ENCODE measurements at regions not wholly inside any gene's neighbourhood (a gene's known extent, or its start where the extent isn't known, plus 50 kb on each side); places are given as distances from the start of the nearest gene placed in this dataset.

- Histone ChIP-seq H3K4me3 (ENCODE audit: low read depth, low read length) (no peak overlapping the region), H3K36me3 (ENCODE audit: control insufficient read depth, insufficient read depth, low read length) (no peaks in the 10 kb centered on the region), H3K4me1 (ENCODE audit: control insufficient read depth, insufficient read depth, low read length) (peaks cover 3% of the 10 kb centered on the region), H3K27ac (ENCODE audit: low read depth, low read length) (no peak overlapping the region), H3K9me3 (ENCODE audit: control insufficient read depth, insufficient read depth, low read length) (no peaks in the 10 kb centered on the region), H3K27me3 (ENCODE audit: control insufficient read depth, insufficient read depth, low read length) (no peaks in the 10 kb centered on the region)
- WGBS (ENCODE audit: insufficient coverage), result no CpG with 5 or more reads among the region's 3 CpGs
- no peak for DNase-seq (ENCODE audit: low read depth in 4 of 6, low spot score in 6 of 6)
These were observed 343.5 kb downstream of the AACS start for GRCh38 chr12:125408718-125409117.

GRCh38 chr12:125412506-125412905 lies 347.3 kb downstream of the AACS start:
- no peak for DNase-seq (ENCODE audit: low read depth in 4 of 6, low spot score in 6 of 6)
- no peaks in the 10 kb centered on the region for H3K9me3 ChIP-seq (ENCODE audit: control insufficient read depth, insufficient read depth, low read length)
- WGBS (ENCODE audit: insufficient coverage), result 79% methylated on average over 11 of the region's 11 CpGs
- no peak overlapping the region for H3K4me3 ChIP-seq (ENCODE audit: low read depth, low read length)
- H3K27ac ChIP-seq (ENCODE audit: low read depth, low read length), result no peak overlapping the region
- H3K4me1 ChIP-seq (ENCODE audit: control insufficient read depth, insufficient read depth, low read length), result peaks cover 3% of the 10 kb centered on the region
- H3K36me3 ChIP-seq (ENCODE audit: control insufficient read depth, insufficient read depth, low read length), result no peaks in the 10 kb centered on the region
- H3K27me3 ChIP-seq (ENCODE audit: control insufficient read depth, insufficient read depth, low read length), result no peaks in the 10 kb centered on the region

- no peak overlapping the region for H3K27ac ChIP-seq (ENCODE audit: low read depth, low read length)
- no peak for DNase-seq (ENCODE audit: low read depth in 4 of 6, low spot score in 6 of 6)
- H3K9me3 ChIP-seq (ENCODE audit: control insufficient read depth, insufficient read depth, low read length), result peaks cover 3% of the 10 kb centered on the region
- WGBS (ENCODE audit: insufficient coverage), result 79% methylated on average over 3 of the region's 3 CpGs
- H3K27me3 ChIP-seq (ENCODE audit: control insufficient read depth, insufficient read depth, low read length), result no peaks in the 10 kb centered on the region
- H3K4me1 ChIP-seq (ENCODE audit: control insufficient read depth, insufficient read depth, low read length), result peaks cover under 1% of the 10 kb centered on the region
- no peak overlapping the region for H3K4me3 ChIP-seq (ENCODE audit: low read depth, low read length)
- H3K36me3 ChIP-seq (ENCODE audit: control insufficient read depth, insufficient read depth, low read length), result peaks cover 4% of the 10 kb centered on the region
These were observed 352.2 kb downstream of the AACS start for GRCh38 chr12:125417446-125417845.

- no peak for DNase-seq (ENCODE audit: low read depth in 4 of 6, low spot score in 6 of 6)
- peaks cover 3% of the 10 kb centered on the region for H3K9me3 ChIP-seq (ENCODE audit: control insufficient read depth, insufficient read depth, low read length)
- peaks cover 4% of the 10 kb centered on the region for H3K36me3 ChIP-seq (ENCODE audit: control insufficient read depth, insufficient read depth, low read length)
- H3K27me3 ChIP-seq (ENCODE audit: control insufficient read depth, insufficient read depth, low read length), result no peaks in the 10 kb centered on the region
- no peak overlapping the region for H3K27ac ChIP-seq (ENCODE audit: low read depth, low read length)
- no peak overlapping the region for H3K4me3 ChIP-seq (ENCODE audit: low read depth, low read length)
- WGBS (ENCODE audit: insufficient coverage), result 92% methylated on average over 2 of the region's 7 CpGs
- H3K4me1 ChIP-seq (ENCODE audit: control insufficient read depth, insufficient read depth, low read length), result no peaks in the 10 kb centered on the region
These were observed 353.8 kb downstream of the AACS start for GRCh38 chr12:125418902-125419564.

- no peak overlapping the region for H3K27ac ChIP-seq (ENCODE audit: low read depth, low read length)
- no peak for DNase-seq (ENCODE audit: low read depth in 4 of 6, low spot score in 6 of 6)
- no peaks in the 10 kb centered on the region for H3K27me3 ChIP-seq (ENCODE audit: control insufficient read depth, insufficient read depth, low read length)
- no peak overlapping the region for H3K4me3 ChIP-seq (ENCODE audit: low read depth, low read length)
- peaks cover 6% of the 10 kb centered on the region for H3K9me3 ChIP-seq (ENCODE audit: control insufficient read depth, insufficient read depth, low read length)
- H3K4me1 ChIP-seq (ENCODE audit: control insufficient read depth, insufficient read depth, low read length), result peaks cover 2% of the 10 kb centered on the region
- peaks cover 4% of the 10 kb centered on the region for H3K36me3 ChIP-seq (ENCODE audit: control insufficient read depth, insufficient read depth, low read length)
- no CpG with 5 or more reads among the region's 3 CpGs for WGBS (ENCODE audit: insufficient coverage)
These were observed 359.7 kb downstream of the AACS start for GRCh38 chr12:125424909-125425308.

GRCh38 chr12:125431516-125431915 lies 366.3 kb downstream of the AACS start:
- 80% methylated on average over 5 of the region's 6 CpGs for WGBS (ENCODE audit: insufficient coverage)

GRCh38 chr12:125434131-125434530 lies 368.9 kb downstream of the AACS start:
- H3K4me1 ChIP-seq (ENCODE audit: control insufficient read depth, insufficient read depth, low read length), result peaks cover 11% of the 10 kb centered on the region
- H3K27ac ChIP-seq (ENCODE audit: low read depth, low read length), result no peak overlapping the region
- no peak for DNase-seq (ENCODE audit: low read depth in 4 of 6, low spot score in 6 of 6)
- H3K27me3 ChIP-seq (ENCODE audit: control insufficient read depth, insufficient read depth, low read length), result no peaks in the 10 kb centered on the region
- H3K36me3 ChIP-seq (ENCODE audit: control insufficient read depth, insufficient read depth, low read length), result no peaks in the 10 kb centered on the region
- H3K9me3 ChIP-seq (ENCODE audit: control insufficient read depth, insufficient read depth, low read length), result no peaks in the 10 kb centered on the region
- 100% methylated on average over 8 of the region's 9 CpGs for WGBS (ENCODE audit: insufficient coverage)
- no peak overlapping the region for H3K4me3 ChIP-seq (ENCODE audit: low read depth, low read length)

More at GRCh38 chr12:125431516-125431915, 366.3 kb downstream of the AACS start:
- no peak overlapping the region for H3K4me3 ChIP-seq (ENCODE audit: low read depth, low read length)
- peaks cover 11% of the 10 kb centered on the region for H3K4me1 ChIP-seq (ENCODE audit: control insufficient read depth, insufficient read depth, low read length)
- H3K27me3 ChIP-seq (ENCODE audit: control insufficient read depth, insufficient read depth, low read length), result no peaks in the 10 kb centered on the region
- H3K9me3 ChIP-seq (ENCODE audit: control insufficient read depth, insufficient read depth, low read length), result no peaks in the 10 kb centered on the region
- no peak for DNase-seq (ENCODE audit: low read depth in 4 of 6, low spot score in 6 of 6)
- no peaks in the 10 kb centered on the region for H3K36me3 ChIP-seq (ENCODE audit: control insufficient read depth, insufficient read depth, low read length)
- H3K27ac ChIP-seq (ENCODE audit: low read depth, low read length), result no peak overlapping the region

GRCh38 chr12:125434936-125435443 lies 369.8 kb downstream of the AACS start:
- H3K4me3 ChIP-seq (ENCODE audit: low read depth, low read length), result no peak overlapping the region

GRCh38 chr12:125435871-125436270 lies 370.6 kb downstream of the AACS start:
- 92% methylated on average over 7 of the region's 7 CpGs for WGBS (ENCODE audit: insufficient coverage)
- no peaks in the 10 kb centered on the region for H3K9me3 ChIP-seq (ENCODE audit: control insufficient read depth, insufficient read depth, low read length)
- H3K36me3 ChIP-seq (ENCODE audit: control insufficient read depth, insufficient read depth, low read length), result no peaks in the 10 kb centered on the region
- H3K27me3 ChIP-seq (ENCODE audit: control insufficient read depth, insufficient read depth, low read length), result no peaks in the 10 kb centered on the region
- no peak overlapping the region for H3K4me3 ChIP-seq (ENCODE audit: low read depth, low read length)
- DNase-seq (ENCODE audit: low read depth in 4 of 6, low spot score in 6 of 6), result no peak
- peaks cover 3% of the 10 kb centered on the region for H3K4me1 ChIP-seq (ENCODE audit: control insufficient read depth, insufficient read depth, low read length)
- H3K27ac ChIP-seq (ENCODE audit: low read depth, low read length), result no peak overlapping the region

More at GRCh38 chr12:125434936-125435443, 369.8 kb downstream of the AACS start:
- Histone ChIP-seq H3K9me3 (ENCODE audit: control insufficient read depth, insufficient read depth, low read length) (no peaks in the 10 kb centered on the region), H3K36me3 (ENCODE audit: control insufficient read depth, insufficient read depth, low read length) (no peaks in the 10 kb centered on the region), H3K27ac (ENCODE audit: low read depth, low read length) (no peak overlapping the region), H3K27me3 (ENCODE audit: control insufficient read depth, insufficient read depth, low read length) (no peaks in the 10 kb centered on the region), H3K4me1 (ENCODE audit: control insufficient read depth, insufficient read depth, low read length) (peaks cover 8% of the 10 kb centered on the region)
- DNase-seq (ENCODE audit: low read depth in 4 of 6, low spot score in 6 of 6), result no peak
- whole genome bisulfite sequencing (ENCODE audit: insufficient coverage), result 93% methylated on average over 2 of the region's 8 CpGs

- Histone ChIP-seq H3K4me1 (ENCODE audit: control insufficient read depth, insufficient read depth, low read length) (peaks cover 3% of the 10 kb centered on the region), H3K4me3 (ENCODE audit: low read depth, low read length) (no peak overlapping the region), H3K36me3 (ENCODE audit: control insufficient read depth, insufficient read depth, low read length) (no peaks in the 10 kb centered on the region), H3K27ac (ENCODE audit: low read depth, low read length) (no peak overlapping the region), H3K9me3 (ENCODE audit: control insufficient read depth, insufficient read depth, low read length) (no peaks in the 10 kb centered on the region), H3K27me3 (ENCODE audit: control insufficient read depth, insufficient read depth, low read length) (no peaks in the 10 kb centered on the region)
- WGBS (ENCODE audit: insufficient coverage), result 100% methylated on average over 2 of the region's 2 CpGs
- DNase-seq (ENCODE audit: low read depth in 4 of 6, low spot score in 6 of 6), result no peak
These were observed 371.5 kb downstream of the AACS start for GRCh38 chr12:125436686-125437085.

Measured in spinal cord (tissue), 9 donors.